ENCODE measurements at regions not wholly inside any gene's neighbourhood (a gene's known extent, or its start where the extent isn't known, plus 50 kb on each side); places are given as distances from the start of the nearest gene placed in this dataset.
"Not testable (repeated sequence)": the region's sequence is repeated elsewhere in the genome, so short reads cannot be mapped to it uniquely, and the experiment has no call there.

DNA sequence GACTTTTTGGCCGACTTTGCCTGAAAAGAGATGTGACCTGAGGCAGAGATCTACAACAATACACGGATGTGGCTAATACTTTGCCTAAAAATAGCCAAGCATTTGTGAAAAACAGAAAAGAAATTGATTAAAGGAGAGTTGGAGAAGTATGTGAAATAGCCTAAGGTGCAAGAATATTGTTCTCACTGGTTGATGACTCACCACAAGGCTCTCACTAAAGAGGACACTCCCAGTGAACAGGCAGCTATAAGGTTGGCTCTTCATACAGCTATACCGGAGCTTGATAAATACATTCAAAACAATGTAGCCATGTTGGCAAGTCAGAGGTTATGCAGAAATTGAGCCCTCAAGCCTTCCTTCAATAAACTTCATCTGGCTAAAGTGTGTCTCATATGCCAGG is 317.2 kb upstream of the GRAMD2B start:
- Mint-ChIP-seq H3K27ac (no peak overlapping the region), H3K36me3 (ENCODE audit: insufficient read depth) (no peaks in the 10 kb centered on the region), H3K27me3 (no peaks in the 10 kb centered on the region), H3K4me1 (ENCODE audit: low read depth in 2 of 2) (no peaks in the 10 kb centered on the region), H3K9me3 (peaks cover 0 to 1% of the 10 kb centered on the region in 2 donors), H3K4me3 (no peak overlapping the region)
- DNase-seq (no peak), ATAC-seq (replicated peaks) (no peak)

DNA sequence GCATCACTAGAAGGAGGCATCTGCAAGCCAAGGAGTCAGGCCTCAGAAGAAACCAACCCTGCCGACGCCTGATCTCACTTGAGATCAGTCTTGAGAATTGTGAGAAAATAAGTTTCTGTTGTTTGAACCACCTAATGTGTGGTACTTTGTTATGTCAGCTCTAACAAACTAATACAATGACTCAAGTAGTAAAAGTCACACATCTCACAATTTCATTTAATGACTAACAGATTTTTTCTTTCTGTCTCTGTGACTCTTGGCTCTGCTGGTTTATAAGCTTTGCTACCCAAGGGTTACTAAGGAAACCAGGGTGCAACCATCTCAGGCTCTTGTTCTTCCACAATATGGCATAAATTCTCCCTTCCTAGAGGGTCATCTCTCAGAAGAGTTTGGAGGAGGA is 315.8 kb upstream of the GRAMD2B start:
- Mint-ChIP-seq H3K4me3 (no peak overlapping the region), H3K9me3 (peaks cover 0 to 7% of the 10 kb centered on the region in 2 donors), H3K27me3 (no peaks in the 10 kb centered on the region), H3K27ac (no peak overlapping the region), H3K4me1 (ENCODE audit: low read depth in 2 of 2) (no peaks in the 10 kb centered on the region), H3K36me3 (ENCODE audit: insufficient read depth) (no peaks in the 10 kb centered on the region)
- ATAC-seq (replicated peaks): no peak
- DNase-seq: no peak

DNA sequence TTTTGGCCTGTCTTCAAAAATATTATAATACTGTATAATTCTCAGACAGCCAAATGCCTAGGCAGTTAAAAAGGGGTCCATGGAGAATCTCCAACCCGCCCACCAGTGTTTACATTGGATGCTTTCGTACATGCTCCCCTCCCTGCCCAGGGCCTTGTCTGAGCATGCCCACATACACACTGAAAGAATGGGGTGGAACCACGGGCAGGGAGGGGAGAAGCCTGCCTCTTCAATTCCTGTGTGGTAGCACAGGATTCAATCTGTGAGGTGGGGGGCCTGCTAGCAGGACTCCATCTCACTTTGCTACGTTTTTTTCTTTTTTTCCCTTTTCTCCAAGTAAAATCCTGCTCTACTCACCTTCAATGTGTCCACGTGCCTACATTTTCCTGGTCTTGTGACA is 314.7 kb upstream of the GRAMD2B start:
- H3K4me1 Mint-ChIP-seq (ENCODE audit: low read depth in 2 of 2): no peaks in the 10 kb centered on the region
- H3K36me3 Mint-ChIP-seq (ENCODE audit: insufficient read depth): no peaks in the 10 kb centered on the region
- H3K27me3 Mint-ChIP-seq: no peaks in the 10 kb centered on the region
- DNase-seq: no peak
- no peak for ATAC-seq (replicated peaks)
- peaks cover 0 to 9% of the 10 kb centered on the region in 2 donors for H3K9me3 Mint-ChIP-seq
- H3K4me3 Mint-ChIP-seq: no peak overlapping the region
- no peak overlapping the region for H3K27ac Mint-ChIP-seq

DNA sequence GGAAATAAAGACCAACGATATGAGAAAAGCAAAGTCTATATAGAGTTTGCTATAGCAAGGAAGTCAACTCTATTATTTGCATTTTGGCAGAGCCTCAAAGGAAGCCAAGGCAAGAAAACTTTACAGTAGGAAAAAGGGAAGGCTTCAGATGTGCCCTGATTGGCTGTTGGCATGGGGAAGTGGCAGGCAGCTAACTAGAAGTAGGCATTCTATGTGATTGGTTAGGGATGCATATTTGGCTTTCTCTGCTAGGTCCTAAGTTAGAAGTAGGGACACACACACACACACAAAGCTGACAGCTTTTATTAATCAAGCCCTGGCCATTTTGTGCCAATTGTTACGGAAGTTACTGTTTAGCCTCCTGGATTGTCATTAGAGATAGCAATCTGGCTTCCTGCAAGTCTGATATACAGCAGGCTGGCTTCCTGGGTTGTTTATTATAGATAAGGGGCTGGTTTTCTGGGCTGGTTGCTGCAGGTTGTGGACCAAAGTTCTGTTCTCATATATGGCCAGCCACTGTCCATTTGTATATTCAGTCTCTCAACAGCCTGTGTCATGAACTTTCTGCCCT is 308.1 kb upstream of the GRAMD2B start:
- no peak for ATAC-seq (replicated peaks)
- Mint-ChIP-seq H3K4me3 (no peak overlapping the region), H3K27me3 (no peaks in the 10 kb centered on the region), H3K27ac (no peak overlapping the region), H3K36me3 (ENCODE audit: insufficient read depth) (no peaks in the 10 kb centered on the region), H3K4me1 (ENCODE audit: low read depth in 2 of 2) (no peaks in the 10 kb centered on the region), H3K9me3 (peaks cover 0 to 13% of the 10 kb centered on the region in 2 donors)
- no peak for DNase-seq

DNA sequence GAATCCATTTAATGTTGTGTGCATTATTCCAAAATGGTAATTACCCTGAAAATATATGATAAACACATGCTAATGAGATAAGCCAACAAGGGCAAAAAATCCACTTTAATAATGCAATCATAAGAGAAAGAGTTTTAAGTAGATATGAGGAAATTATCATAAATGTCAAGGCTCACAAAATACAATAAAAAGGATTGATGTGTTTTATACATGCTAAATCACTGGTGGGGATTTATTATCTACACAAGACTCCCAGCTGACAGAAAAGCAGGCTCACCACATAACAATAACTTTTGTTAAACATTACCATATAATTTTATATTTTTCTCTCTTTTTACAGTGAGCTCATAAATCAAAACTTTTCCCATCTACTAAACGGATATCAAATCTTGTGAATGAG is 306.2 kb upstream of the GRAMD2B start:
- no peak for ATAC-seq (replicated peaks)
- no peak overlapping the region for H3K27ac Mint-ChIP-seq
- peaks cover 3% of the 10 kb centered on the region for H3K36me3 Mint-ChIP-seq (ENCODE audit: insufficient read depth)
- H3K4me3 Mint-ChIP-seq: no peak overlapping the region
- H3K27me3 Mint-ChIP-seq: no peaks in the 10 kb centered on the region
- H3K9me3 Mint-ChIP-seq: peaks cover 0 to 12% of the 10 kb centered on the region in 2 donors
- no peaks in the 10 kb centered on the region for H3K4me1 Mint-ChIP-seq (ENCODE audit: low read depth in 2 of 2)
- no peak for DNase-seq

DNA sequence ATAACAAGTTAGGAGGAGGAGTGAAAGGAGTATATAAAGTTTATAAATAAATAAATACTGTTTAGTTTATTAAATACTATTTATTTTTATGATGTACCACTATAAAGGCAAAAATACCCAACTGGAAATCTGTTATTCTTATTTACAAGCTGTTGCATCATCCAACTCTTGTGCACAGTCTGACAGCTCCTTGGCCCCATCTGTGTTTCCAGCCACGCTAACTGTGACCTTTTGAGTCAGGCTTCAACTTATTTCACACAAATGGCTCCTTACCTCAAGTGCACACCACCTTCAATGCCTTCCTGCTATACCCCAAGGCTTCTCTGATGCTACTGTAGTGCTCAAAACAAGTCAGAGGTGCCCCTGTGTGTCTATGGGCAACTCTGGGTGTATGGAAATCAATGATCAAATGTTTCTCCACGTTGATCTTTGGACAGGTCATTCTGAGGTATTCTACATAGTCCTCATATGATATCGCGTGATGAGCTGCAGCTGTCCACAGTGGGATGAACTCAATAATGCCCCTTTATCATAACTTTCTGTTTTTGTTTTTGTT is 303.2 kb upstream of the GRAMD2B start:
- Mint-ChIP-seq H3K36me3 (ENCODE audit: insufficient read depth) (peaks cover 3% of the 10 kb centered on the region), H3K27me3 (no peaks in the 10 kb centered on the region), H3K9me3 (peaks cover 5 to 10% of the 10 kb centered on the region in 2 donors), H3K4me3 (no peak overlapping the region), H3K4me1 (ENCODE audit: low read depth in 2 of 2) (no peaks in the 10 kb centered on the region), H3K27ac (no peak overlapping the region)
- DNase-seq: no peak
- no peak for ATAC-seq (replicated peaks)

DNA sequence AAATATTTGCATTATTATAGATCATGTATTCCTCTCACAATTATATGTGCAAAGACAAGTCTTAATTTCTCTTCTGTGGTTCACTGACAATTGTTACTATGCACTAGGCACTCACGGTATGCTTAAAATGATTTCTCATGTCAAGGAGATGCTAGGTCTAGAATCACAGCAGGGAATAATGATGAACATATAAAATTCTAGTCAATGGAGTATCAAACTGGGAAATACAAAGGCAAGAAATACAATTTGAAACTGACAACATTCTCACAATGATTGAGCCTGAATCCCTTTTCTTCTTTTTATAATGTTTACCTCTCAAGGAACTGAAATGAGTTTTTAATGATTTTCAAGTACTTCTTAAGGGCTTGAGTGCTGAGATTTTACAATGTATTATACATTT is 302.3 kb upstream of the GRAMD2B start:
- Mint-ChIP-seq H3K27me3 (no peaks in the 10 kb centered on the region), H3K27ac (no peak overlapping the region), H3K9me3 (peaks cover 5 to 10% of the 10 kb centered on the region in 2 donors), H3K4me1 (ENCODE audit: low read depth in 2 of 2) (no peaks in the 10 kb centered on the region), H3K36me3 (ENCODE audit: insufficient read depth) (peaks cover 3% of the 10 kb centered on the region), H3K4me3 (no peak overlapping the region)
- ATAC-seq (replicated peaks) (no peak), DNase-seq (no peak)

DNA sequence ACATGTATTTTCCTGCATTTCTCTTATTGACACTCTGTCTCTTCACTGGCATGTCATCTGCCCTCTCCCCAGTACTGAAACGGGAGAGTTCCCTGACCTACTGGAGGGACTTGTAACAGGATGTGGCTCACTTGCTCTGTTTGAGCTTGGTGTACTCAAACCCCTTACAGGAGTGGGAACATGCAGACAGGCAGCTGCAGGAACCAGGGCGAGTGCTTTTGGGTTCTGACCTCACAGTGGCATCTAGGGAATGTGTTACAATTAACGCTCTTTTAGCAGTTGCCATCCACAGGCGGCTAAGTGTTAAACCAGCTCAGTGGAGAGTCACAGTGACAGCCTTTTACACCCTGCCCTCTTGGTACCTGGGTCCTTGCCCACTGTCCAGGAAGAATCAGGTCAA is 300.3 kb upstream of the GRAMD2B start:
- no peak overlapping the region for H3K27ac Mint-ChIP-seq
- peaks cover 3% of the 10 kb centered on the region for H3K36me3 Mint-ChIP-seq (ENCODE audit: insufficient read depth)
- ATAC-seq (replicated peaks): no peak
- H3K4me3 Mint-ChIP-seq: no peak overlapping the region
- DNase-seq: no peak
- H3K27me3 Mint-ChIP-seq: no peaks in the 10 kb centered on the region
- peaks cover 5 to 10% of the 10 kb centered on the region in 2 donors for H3K9me3 Mint-ChIP-seq
- no peaks in the 10 kb centered on the region for H3K4me1 Mint-ChIP-seq (ENCODE audit: low read depth in 2 of 2)

DNA sequence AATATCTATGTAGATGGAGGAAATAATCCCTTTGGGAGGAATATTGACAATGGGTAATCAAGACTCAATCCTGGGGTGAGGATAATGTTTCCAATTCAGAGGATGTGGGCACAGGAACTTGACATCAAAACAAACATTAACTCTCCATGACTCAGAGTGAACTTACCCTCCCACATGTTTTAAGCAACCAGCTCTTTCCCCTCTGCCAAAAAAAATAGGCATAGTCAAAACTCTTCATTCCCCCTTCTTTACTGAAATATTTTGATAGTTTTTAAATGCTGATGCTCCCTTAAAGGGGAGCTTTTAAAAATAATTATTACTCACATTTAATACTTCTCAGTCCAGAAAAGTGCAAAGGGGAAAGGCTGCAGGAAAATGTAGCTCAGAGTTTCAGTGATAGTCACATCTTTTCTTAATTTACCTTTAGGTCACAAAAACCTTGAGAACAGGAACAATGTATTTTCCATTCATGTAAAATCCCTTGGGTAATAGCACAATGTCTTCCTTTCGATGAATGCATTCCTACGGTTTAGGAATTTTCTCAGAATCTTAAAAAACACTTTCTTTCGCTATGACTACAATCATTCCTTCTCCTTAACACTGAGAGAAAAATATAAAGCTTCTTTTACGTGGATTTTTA is 298.4 kb upstream of the GRAMD2B start:
- peaks cover 7 to 10% of the 10 kb centered on the region in 2 donors for H3K9me3 Mint-ChIP-seq
- ATAC-seq (replicated peaks) (no peak), DNase-seq (no peak)
- peaks cover 3% of the 10 kb centered on the region for H3K36me3 Mint-ChIP-seq (ENCODE audit: insufficient read depth)
- no peaks in the 10 kb centered on the region for H3K27me3 Mint-ChIP-seq
- H3K27ac Mint-ChIP-seq: no peak overlapping the region
- no peaks in the 10 kb centered on the region for H3K4me1 Mint-ChIP-seq (ENCODE audit: low read depth in 2 of 2)
- no peak overlapping the region for H3K4me3 Mint-ChIP-seq

DNA sequence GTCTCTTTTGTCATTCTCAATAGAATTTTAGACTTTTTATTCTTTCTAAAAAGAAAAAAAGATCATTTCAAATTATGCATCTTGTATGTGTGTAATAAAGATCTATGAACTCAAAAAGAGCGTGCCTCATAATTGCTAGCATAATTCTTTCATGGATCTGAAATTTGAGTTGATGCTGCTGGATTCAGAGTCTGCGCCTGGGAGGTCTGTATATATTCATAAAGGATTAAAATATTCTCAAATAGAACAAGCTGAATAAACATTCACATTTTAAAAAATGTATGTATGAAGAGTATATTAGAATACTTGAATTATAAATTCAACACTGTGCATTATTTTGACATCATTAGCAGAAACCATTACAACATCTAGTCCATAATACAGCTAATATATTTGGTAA is 297.8 kb upstream of the GRAMD2B start:
- no peak for DNase-seq
- Mint-ChIP-seq H3K4me1 (ENCODE audit: low read depth in 2 of 2) (no peaks in the 10 kb centered on the region), H3K4me3 (no peak overlapping the region), H3K9me3 (peaks cover 7 to 10% of the 10 kb centered on the region in 2 donors), H3K36me3 (ENCODE audit: insufficient read depth) (peaks cover 3% of the 10 kb centered on the region), H3K27me3 (no peaks in the 10 kb centered on the region), H3K27ac (no peak overlapping the region)
- no peak for ATAC-seq (replicated peaks)

DNA sequence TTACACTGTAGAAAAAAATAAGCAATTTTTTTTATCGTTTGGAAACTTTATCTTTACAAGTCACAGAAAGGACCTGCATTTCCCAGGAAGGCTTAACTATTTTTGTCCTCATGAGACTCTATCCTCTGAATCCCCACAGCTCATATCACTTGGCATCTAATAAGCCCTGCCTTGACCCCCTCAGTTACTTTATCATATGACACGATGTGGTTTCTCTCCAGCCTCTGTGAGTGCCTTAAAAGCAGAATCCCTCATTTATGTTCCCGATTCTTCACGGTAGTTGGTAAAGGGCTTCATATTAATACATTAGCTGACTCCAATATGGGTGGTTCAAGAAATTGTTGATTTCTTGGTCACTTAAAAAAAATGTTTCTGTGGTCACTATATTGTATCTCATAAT is 296.6 kb upstream of the GRAMD2B start:
- DNase-seq: no peak
- Mint-ChIP-seq H3K27me3 (no peaks in the 10 kb centered on the region), H3K36me3 (ENCODE audit: insufficient read depth) (no peaks in the 10 kb centered on the region), H3K4me3 (no peak overlapping the region), H3K4me1 (ENCODE audit: low read depth in 2 of 2) (no peaks in the 10 kb centered on the region), H3K9me3 (peaks cover 7 to 10% of the 10 kb centered on the region in 2 donors), H3K27ac (no peak overlapping the region)
- ATAC-seq (replicated peaks): no peak

DNA sequence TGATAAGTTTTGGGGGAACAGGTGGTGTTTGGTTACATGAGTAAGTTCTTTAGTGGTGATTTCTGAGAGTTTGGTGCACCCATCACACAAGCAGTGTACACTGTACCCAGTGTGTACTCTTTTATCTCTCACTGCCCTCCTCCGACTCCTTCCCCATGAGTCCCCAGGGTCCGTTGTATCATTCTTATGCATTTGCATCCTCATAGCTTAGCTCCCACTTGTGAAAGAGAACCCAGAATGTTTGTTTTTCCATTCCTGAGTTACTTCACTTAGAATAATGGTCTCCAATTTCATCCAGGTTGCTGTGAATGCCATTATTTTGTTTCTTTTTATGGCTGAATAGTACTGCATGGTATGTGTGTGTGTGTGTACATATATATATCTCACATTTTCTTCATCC is 295.8 kb upstream of the GRAMD2B start:
- not testable (repeated sequence) for H3K4me1 Mint-ChIP-seq (ENCODE audit: low read depth in 2 of 2); DNase-seq; H3K27me3 Mint-ChIP-seq; H3K36me3 Mint-ChIP-seq (ENCODE audit: insufficient read depth); H3K4me3 Mint-ChIP-seq; ATAC-seq (replicated peaks); H3K27ac Mint-ChIP-seq
- peaks cover 5 to 16% of the 10 kb centered on the region in 2 donors for H3K9me3 Mint-ChIP-seq

DNA sequence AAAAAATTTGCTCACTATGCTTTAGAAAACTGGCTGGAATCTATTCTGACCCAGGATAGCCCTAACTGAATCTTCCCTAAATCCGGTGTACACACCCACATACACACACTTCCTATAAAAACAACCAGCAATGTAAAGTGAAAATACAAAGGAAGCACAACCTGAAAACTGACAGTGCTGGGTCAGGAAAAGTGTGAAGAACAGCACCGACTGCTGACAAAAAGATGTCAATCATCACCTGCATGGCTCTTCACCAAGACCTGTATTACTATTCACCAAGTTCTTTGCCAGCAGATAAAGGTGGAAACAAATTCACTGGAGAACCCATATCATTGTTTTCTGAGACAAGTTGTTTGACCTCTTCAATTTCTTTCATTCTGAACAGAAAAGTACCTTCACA is 293.8 kb upstream of the GRAMD2B start:
- H3K27ac Mint-ChIP-seq: no peak overlapping the region
- no peak for ATAC-seq (replicated peaks)
- no peaks in the 10 kb centered on the region for H3K36me3 Mint-ChIP-seq (ENCODE audit: insufficient read depth)
- no peak for DNase-seq
- H3K4me1 Mint-ChIP-seq (ENCODE audit: low read depth in 2 of 2): no peaks in the 10 kb centered on the region
- peaks cover 6 to 18% of the 10 kb centered on the region in 2 donors for H3K9me3 Mint-ChIP-seq
- no peaks in the 10 kb centered on the region for H3K27me3 Mint-ChIP-seq
- H3K4me3 Mint-ChIP-seq: no peak overlapping the region

DNA sequence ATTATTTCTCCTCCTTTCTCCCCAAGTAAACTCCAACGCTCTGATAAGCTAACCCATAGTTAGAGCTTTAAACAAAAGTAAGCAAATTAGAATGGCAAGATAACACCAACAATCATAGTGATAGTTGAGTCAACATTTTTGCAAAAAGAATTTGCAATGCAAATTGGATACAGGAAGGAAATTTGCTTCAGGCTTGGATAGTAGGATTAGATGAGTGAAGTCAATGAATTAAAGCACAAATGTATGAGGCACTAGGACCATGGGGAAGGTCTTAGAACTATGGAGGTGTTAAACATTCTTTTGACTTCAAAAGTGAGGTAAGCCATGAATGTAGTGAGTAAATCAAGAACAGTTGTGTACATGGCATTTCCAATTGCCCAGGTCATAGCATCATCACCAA is 289.8 kb upstream of the GRAMD2B start:
- no peak for DNase-seq
- Mint-ChIP-seq H3K36me3 (ENCODE audit: insufficient read depth) (no peaks in the 10 kb centered on the region), H3K27me3 (no peaks in the 10 kb centered on the region)

More for the DNA sequence above, 289.8 kb upstream of the GRAMD2B start:
- Mint-ChIP-seq H3K9me3 (peaks cover 6 to 23% of the 10 kb centered on the region in 2 donors), H3K4me3 (no peak overlapping the region), H3K4me1 (ENCODE audit: low read depth in 2 of 2) (no peaks in the 10 kb centered on the region), H3K27ac (no peak overlapping the region)
- ATAC-seq (replicated peaks): no peak

Measured in effector memory CD8-positive, alpha-beta T cell (primary cell).